ENCODE measurements at regions not wholly inside any gene's neighbourhood (a gene's known extent, or its start where the extent isn't known, plus 50 kb on each side); places are given as distances from the start of the nearest gene placed in this dataset.
A peak's percentile ranks its signal among the peaks of the same experiment; 100 is the strongest.

DNA sequence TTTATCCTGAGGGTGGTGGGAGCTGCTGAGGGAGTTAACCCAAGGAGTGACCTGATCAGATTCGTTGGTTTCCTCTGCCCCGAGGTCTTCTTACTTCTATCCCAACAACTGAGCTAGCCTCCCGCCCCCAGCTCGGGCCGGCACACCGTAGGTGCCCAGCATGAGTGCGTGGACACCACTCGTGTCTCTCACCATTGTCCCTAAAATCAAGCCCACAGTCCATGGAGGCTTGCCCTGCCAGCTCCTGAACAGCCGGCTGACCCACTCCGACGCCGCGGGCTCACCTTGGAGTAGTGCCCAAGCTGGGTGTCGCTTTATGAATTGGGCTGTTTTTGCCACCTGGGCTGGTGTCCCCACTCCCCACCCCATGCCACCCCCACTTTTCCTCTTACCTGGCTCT is 59.0 kb upstream of the CCDC167 start:
- TF ChIP-seq, protein P1, sequence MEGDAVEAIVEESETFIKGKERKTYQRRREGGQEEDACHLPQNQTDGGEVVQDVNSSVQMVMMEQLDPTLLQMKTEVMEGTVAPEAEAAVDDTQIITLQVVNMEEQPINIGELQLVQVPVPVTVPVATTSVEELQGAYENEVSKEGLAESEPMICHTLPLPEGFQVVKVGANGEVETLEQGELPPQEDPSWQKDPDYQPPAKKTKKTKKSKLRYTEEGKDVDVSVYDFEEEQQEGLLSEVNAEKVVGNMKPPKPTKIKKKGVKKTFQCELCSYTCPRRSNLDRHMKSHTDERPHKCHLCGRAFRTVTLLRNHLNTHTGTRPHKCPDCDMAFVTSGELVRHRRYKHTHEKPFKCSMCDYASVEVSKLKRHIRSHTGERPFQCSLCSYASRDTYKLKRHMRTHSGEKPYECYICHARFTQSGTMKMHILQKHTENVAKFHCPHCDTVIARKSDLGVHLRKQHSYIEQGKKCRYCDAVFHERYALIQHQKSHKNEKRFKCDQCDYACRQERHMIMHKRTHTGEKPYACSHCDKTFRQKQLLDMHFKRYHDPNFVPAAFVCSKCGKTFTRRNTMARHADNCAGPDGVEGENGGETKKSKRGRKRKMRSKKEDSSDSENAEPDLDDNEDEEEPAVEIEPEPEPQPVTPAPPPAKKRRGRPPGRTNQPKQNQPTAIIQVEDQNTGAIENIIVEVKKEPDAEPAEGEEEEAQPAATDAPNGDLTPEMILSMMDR (IDR thresholded peaks at IDR 0.05; ENCODE audit: unreplicated experiment in 3 of 3) = no peak
- Mint-ChIP-seq H3K4me3 (no peak overlapping the region), H3K9me3 (no peaks in the 10 kb centered on the region), H3K27ac (no peak overlapping the region), H3K4me1 (peaks cover 57% of the 10 kb centered on the region), H3K36me3 (ENCODE audit: low read depth) (no peaks in the 10 kb centered on the region), H3K27me3 (ENCODE audit: low read depth) (peaks cover 65% of the 10 kb centered on the region)

DNA sequence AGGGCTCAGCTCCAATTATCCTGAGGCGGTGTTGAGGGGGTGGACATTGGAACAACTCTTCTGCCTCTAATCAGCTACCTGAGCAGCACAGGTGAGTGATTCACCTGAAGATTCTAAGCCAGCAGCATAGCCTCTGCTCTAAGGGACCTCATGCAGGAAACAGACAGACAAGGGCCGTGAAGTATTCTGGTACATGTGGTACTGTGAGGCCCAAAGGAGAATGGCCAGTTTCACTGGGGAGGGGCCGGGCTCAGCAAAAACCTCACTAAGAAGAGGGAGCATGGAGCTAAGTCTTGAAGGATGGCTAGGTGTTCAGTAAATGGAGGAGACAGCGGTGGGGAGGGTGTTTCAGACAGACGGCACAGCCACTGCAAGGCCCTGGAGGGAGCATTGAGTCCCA is 58.5 kb upstream of the CCDC167 start:
- Mint-ChIP-seq H3K27ac (peak overlapping the region in 1 of 3 experiments; percentile 39), H3K36me3 (ENCODE audit: low read depth) (no peaks in the 10 kb centered on the region), H3K9me3 (no peaks in the 10 kb centered on the region), H3K4me3 (no peak overlapping the region), H3K4me1 (peaks cover 58% of the 10 kb centered on the region), H3K27me3 (ENCODE audit: low read depth) (peaks cover 65% of the 10 kb centered on the region)
- TF ChIP-seq, protein P1 (IDR thresholded peaks at IDR 0.05; ENCODE audit: unreplicated experiment in 3 of 3) = no peak

DNA sequence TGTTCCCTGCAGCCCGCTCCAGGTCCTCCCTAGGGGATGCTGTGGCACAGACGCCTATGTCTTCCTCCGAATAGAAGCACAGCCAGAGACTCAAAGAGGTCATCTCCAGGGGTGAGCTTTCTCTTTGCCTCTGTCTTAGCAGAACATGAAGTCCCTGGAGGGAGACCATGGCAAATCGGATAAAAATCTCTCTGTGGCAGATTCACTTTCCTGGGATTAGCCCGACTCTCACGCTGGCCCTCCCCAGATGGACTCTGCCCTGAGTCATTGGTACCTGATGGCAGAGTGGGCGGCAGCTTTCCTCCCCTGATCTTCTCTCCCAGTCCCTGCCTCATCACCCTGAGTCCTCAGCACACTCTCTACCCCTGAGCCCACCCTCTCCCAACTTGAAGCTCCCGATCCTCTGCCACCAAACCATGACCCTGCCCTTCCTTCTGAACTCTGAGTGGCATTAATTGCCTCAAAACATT is 58.0 kb upstream of the CCDC167 start:
- no peaks in the 10 kb centered on the region for H3K9me3 Mint-ChIP-seq
- peaks cover 63% of the 10 kb centered on the region for H3K4me1 Mint-ChIP-seq
- peaks cover 68% of the 10 kb centered on the region for H3K27me3 Mint-ChIP-seq (ENCODE audit: low read depth)
- TF ChIP-seq, protein P1 (IDR thresholded peaks at IDR 0.05; ENCODE audit: unreplicated experiment in 3 of 3) = no peak
- no peaks in the 10 kb centered on the region for H3K36me3 Mint-ChIP-seq (ENCODE audit: low read depth)
- peak overlapping the region in 2 of 3 experiments; percentile 39 to 64 for H3K27ac Mint-ChIP-seq
- H3K4me3 Mint-ChIP-seq = peak overlapping the region in 1 of 3 experiments; percentile 35

DNA sequence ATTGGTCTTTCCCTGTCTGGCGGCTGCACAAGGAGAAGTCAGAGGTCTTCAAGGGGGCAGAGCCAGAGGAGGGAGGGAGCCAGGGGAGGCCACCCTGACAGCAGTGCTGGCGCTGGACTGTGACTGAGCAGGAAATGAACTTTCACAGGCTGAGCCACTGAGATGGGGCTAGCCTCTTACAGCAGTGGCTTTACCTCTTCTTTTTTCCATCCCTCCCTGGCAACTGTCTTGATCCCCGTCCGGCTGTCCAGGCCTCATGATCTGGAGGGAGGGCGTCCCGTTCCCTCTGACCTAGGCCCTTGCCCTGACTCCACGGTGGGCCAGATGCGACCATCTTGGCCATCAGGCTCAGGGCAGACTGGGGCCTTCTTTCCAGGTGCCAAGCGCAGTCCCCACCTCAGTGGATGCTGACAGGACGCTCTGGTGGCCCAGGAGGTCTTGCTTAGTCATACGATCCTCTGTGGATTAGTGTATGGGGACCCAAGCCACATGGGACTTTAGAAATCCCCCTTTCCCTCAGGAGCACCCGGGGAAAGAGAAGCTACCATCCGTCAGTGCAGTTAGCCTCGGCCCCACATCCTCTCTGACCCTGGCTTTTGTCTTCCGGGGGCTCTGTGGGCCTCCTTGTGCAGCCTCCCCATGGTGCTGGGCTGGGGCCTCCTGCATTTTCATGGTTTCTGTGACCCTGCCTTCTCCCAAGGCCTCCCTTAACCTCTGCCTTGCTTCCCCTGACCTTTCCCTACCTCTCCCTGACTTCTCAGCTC is 57.4 kb upstream of the CCDC167 start:
- Mint-ChIP-seq H3K36me3 (ENCODE audit: low read depth) (no peaks in the 10 kb centered on the region), H3K27ac (peak overlapping the region in 2 of 3 experiments; percentile 39 to 64), H3K9me3 (no peaks in the 10 kb centered on the region), H3K4me3 (peak overlapping the region in 1 of 3 experiments; percentile 35), H3K4me1 (peaks cover 66% of the 10 kb centered on the region), H3K27me3 (ENCODE audit: low read depth) (peaks cover 71% of the 10 kb centered on the region)
- TF ChIP-seq, protein P1 (IDR thresholded peaks at IDR 0.05; ENCODE audit: unreplicated experiment in 3 of 3) = no peak

DNA sequence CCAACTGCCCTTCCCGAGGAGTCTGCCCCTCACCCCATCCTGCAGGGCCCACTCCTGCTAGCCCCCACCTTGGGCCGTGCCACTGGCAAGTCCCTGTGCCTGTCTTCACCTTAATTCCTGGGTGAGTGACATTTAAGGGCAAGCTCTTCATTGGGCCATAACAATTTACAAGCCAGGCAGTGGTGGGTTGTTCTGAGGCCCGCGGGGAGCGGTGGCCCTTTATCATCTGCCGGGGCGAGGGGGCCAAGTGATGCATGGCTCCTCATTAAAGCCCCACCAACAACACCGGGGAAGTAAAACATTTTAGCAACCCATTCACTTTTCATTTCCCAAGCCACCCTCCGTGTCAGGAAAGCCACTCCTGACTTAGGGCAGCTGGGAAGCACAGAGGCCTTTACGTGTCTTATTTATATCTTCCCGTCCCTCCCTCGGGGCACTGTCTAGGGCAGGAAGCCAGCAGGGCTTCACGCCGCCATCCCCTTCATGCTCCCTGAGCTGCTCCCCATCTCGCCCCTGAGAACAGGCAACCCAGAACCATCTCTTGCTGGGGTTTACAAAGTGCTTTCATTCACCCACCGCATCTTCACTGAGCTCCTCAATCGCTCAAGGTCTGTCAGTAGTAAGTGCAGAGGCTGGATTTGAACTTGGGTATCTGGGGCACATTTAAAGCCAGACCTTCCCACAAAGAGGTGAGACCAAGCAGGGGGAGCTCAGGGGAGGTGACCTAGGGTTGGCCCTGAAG is 55.5 kb upstream of the CCDC167 start:
- Mint-ChIP-seq H3K27ac (peak overlapping the region; percentile 26 to 93 (median 40)), H3K27me3 (ENCODE audit: low read depth) (peaks cover 74% of the 10 kb centered on the region), H3K36me3 (ENCODE audit: low read depth) (no peaks in the 10 kb centered on the region), H3K4me3 (no peak overlapping the region), H3K9me3 (no peaks in the 10 kb centered on the region), H3K4me1 (peaks cover 69% of the 10 kb centered on the region)
- TF ChIP-seq, protein P1 (IDR thresholded peaks at IDR 0.05; ENCODE audit: unreplicated experiment in 3 of 3) = no peak

All from nephron (organoid).